HepG2 (cell line): ENCODE measurements at regions not wholly inside any gene's neighbourhood (a gene's known extent, or its start where the extent isn't known, plus 50 kb on each side); places are given as distances from the start of the nearest gene placed in this dataset.

Experiments used
- ATAC-seq: fragments of 200-7000 bp; cut with Tn5 transposase; 3 replicates; pipeline ENCODE4 v1.9.1; 2020; ENCODE audit warnings: mild to moderate bottlenecking, moderate library complexity
- BruUV-seq: library from RNA; stranded (reverse); fragments of 400-500 nt; replicated peaks from 2 replicates; lab custom pipeline; 2021; lab: Mats Ljungman, UMichigan
- CTCF ChIA-PET: fragments of 300-600 bp; formaldehyde crosslinking; extraction: SDS; loops from one replicate; lab custom pipeline; 2021; ENCODE audit warnings: low total read pairs, inconsistent platforms, low intra/inter-chr PET ratio; lab: Yijun Ruan, JAX
- POLR2A ChIA-PET: fragments of 350-600 bp; sonication (Branson Sonifier 250); formaldehyde crosslinking; loops from one replicate; lab custom pipeline; 2020; ENCODE audit warnings: antibody characterized with exemption, inconsistent platforms; lab: Yijun Ruan, JAX
- DNase-seq: peaks from one replicate; pipeline ENCODE4 v3.0.0-alpha.2; 2015; ENCODE audit warnings: low spot score
- FAIRE-seq: peaks from 3 replicates; lab custom pipeline; 2011; peaks lifted over from hg19 to GRCh38; lab: Jason Lieb, UNC
- H2AFZ ChIP-seq: one replicate; pipeline ENCODE4 v1.6.1; 2011; ENCODE audit warnings: low read length, inconsistent platforms
- H3K27ac ChIP-seq: fragments of 300-600 bp; 3 replicates; pipeline ENCODE4 v1.8.0; 2011; ENCODE audit warnings: mixed run types, mild to moderate bottlenecking, mixed read lengths, low read length, inconsistent platforms; ENCODE audit not compliant: insufficient read depth; ENCODE audit errors: extremely low read length
- H3K27me3 ChIP-seq, 2 experiments: fragments of 200-600 bp in 1 of 2; 2 replicates in 1 of 2; 3 replicates in 1 of 2; pipeline versions ENCODE4 v1.6.0 to v1.8.0; 2011; ENCODE audit warnings: low read length in 2 of 2, mild to moderate bottlenecking in 2 of 2, moderate library complexity in 2 of 2, inconsistent platforms in 1 of 2; ENCODE audit not compliant: insufficient read depth in 2 of 2, control insufficient read depth in 1 of 2
- H3K36me3 ChIP-seq, 2 experiments: fragments of 200-600 bp in 1 of 2; replicated peaks in 1 of 2; 2 replicates in 1 of 2; 3 replicates in 1 of 2; pipeline versions ENCODE4 v1.5.1 to v1.8.0; 2011; ENCODE audit warnings: low read length in 2 of 2, inconsistent platforms in 1 of 2; ENCODE audit not compliant: insufficient read depth in 2 of 2, control insufficient read depth in 1 of 2
- H3K4me1 ChIP-seq: 2 replicates; pipeline ENCODE4 v1.5.1; 2012; ENCODE audit warnings: low read length, inconsistent platforms; ENCODE audit not compliant: insufficient read depth
- H3K4me2 ChIP-seq: 2 replicates; pipeline ENCODE4 v1.6.0; 2011; ENCODE audit warnings: low read depth, low read length, inconsistent platforms
- H3K4me3 ChIP-seq, 3 experiments: fragments of 200-600 bp in 1 of 3; sonication (generic), shearing (Covaris generic) in 1 of 3; replicated peaks in 1 of 3; 2 replicates each; pipeline ENCODE4 v1.5.1; 2011 to 2016; ENCODE audit warnings: low read length in 3 of 3, inconsistent platforms in 2 of 3, low read depth in 2 of 3, mild to moderate bottlenecking in 2 of 3, control low read depth in 1 of 3, mixed read lengths in 1 of 3; ENCODE audit not compliant: insufficient read depth in 1 of 3
- H3K79me2 ChIP-seq: one replicate; pipeline ENCODE4 v1.6.1; 2011; ENCODE audit warnings: low read length, inconsistent platforms; ENCODE audit not compliant: insufficient read depth
- H3K9ac ChIP-seq: 2 replicates; pipeline ENCODE4 v1.6.0; 2011; ENCODE audit warnings: mild to moderate bottlenecking, low read depth, low read length, inconsistent platforms; ENCODE audit not compliant: insufficient read depth
- H3K9me3 ChIP-seq: 2 replicates; pipeline ENCODE4 v1.5.1; 2012; ENCODE audit warnings: mild to moderate bottlenecking, low read length
- H4K20me1 ChIP-seq: 2 replicates; pipeline ENCODE4 v1.6.0; 2011; ENCODE audit warnings: inconsistent platforms, mild to moderate bottlenecking, low read length, moderate library complexity; ENCODE audit not compliant: insufficient read depth
- AHR ChIP-seq: IDR thresholded peaks from 2 replicates; pipeline ENCODE4 v1.6.1; 2018; ENCODE audit warnings: missing genetic modification reagents, missing compliant biosample characterization
- ARID4A ChIP-seq: sonication (generic); formaldehyde crosslinking; IDR thresholded peaks from 2 replicates; pipeline ENCODE4 v1.5.0; 2020; ENCODE audit warnings: mild to moderate bottlenecking, missing genetic modification reagents, borderline replicate concordance
- CEBPZ ChIP-seq: IDR thresholded peaks from 2 replicates; pipeline ENCODE4 v1.6.1; 2012; ENCODE audit warnings: low read length, improper control_type of control experiment
- FOSL2 ChIP-seq: sonication (generic); formaldehyde crosslinking; IDR thresholded peaks from 2 replicates; pipeline ENCODE4 v1.4.0; 2020; ENCODE audit warnings: missing genetic modification reagents
- HDAC6 ChIP-seq: fragments of 200-600 bp; sonication (generic); IDR thresholded peaks from 2 replicates; pipeline ENCODE4 v1.7.0; 2017; ENCODE audit warnings: mild to moderate bottlenecking, antibody characterized with exemption, low read length, low read depth
- HIVEP1 ChIP-seq: sonication (generic); formaldehyde crosslinking; IDR thresholded peaks from 2 replicates; pipeline ENCODE4 v1.4.0; 2020; ENCODE audit warnings: mild to moderate bottlenecking, missing genetic modification reagents
- KDM5A ChIP-seq: fragments of 200-600 bp; sonication (generic); IDR thresholded peaks from 2 replicates; pipeline ENCODE4 v1.7.0; 2018; ENCODE audit warnings: antibody characterized with exemption, mild to moderate bottlenecking, low read length, borderline replicate concordance
- RARA ChIP-seq: IDR thresholded peaks from 2 replicates; pipeline ENCODE4 v1.6.1; 2016; ENCODE audit warnings: missing genetic modification reagents, missing compliant biosample characterization
- RFX5 ChIP-seq: IDR thresholded peaks from 2 replicates; pipeline ENCODE4 v1.6.1; 2011; ENCODE audit warnings: low read depth, low read length, improper control_type of control experiment
- SIX1 ChIP-seq: sonication (generic); formaldehyde crosslinking; IDR thresholded peaks from 2 replicates; pipeline ENCODE4 v1.4.0; 2020; ENCODE audit warnings: missing genetic modification reagents, borderline replicate concordance
- ZBTB7B ChIP-seq: sonication (generic); formaldehyde crosslinking; IDR thresholded peaks from 2 replicates; pipeline ENCODE4 v1.4.0; 2020; ENCODE audit warnings: missing genetic modification reagents
- ZKSCAN5 ChIP-seq: sonication (generic); formaldehyde crosslinking; IDR thresholded peaks from 2 replicates; pipeline ENCODE4 v1.5.1; 2020; ENCODE audit warnings: mild to moderate bottlenecking, missing genetic modification reagents
- ZNF34 ChIP-seq: sonication (generic); formaldehyde crosslinking; IDR thresholded peaks from 2 replicates; pipeline ENCODE4 v1.4.0; 2020; ENCODE audit warnings: mild to moderate bottlenecking, missing genetic modification reagents, borderline replicate concordance
- ZNF496 ChIP-seq: sonication (generic); formaldehyde crosslinking; IDR thresholded peaks from 2 replicates; pipeline ENCODE4 v1.8.1; 2023; ENCODE audit warnings: mild to moderate bottlenecking, moderate library complexity, missing genetic modification reagents; ENCODE audit not compliant: insufficient replicate concordance
- ZNF747 ChIP-seq: sonication (generic); formaldehyde crosslinking; IDR thresholded peaks from 2 replicates; pipeline ENCODE4 v1.8.1; 2023; ENCODE audit warnings: missing genetic modification reagents, mild to moderate bottlenecking, borderline replicate concordance
- ZNF776 ChIP-seq: sonication (generic); formaldehyde crosslinking; IDR thresholded peaks from 2 replicates; pipeline ENCODE4 v1.4.0; 2020; ENCODE audit warnings: mild to moderate bottlenecking, missing genetic modification reagents
- ZSCAN30 ChIP-seq: sonication (generic); formaldehyde crosslinking; IDR thresholded peaks from 2 replicates; pipeline ENCODE4 v1.5.0; 2020; ENCODE audit warnings: mild to moderate bottlenecking, missing genetic modification reagents
- WGBS: methylation state at CpG from one replicate; pipeline ENCODE4 v1.1.6; 2017; ENCODE audit warnings: low lambda C conversion rate; 5-methylcytosine and 5-hydroxymethylcytosine counted together
- in situ Hi-C: cut with HindIII; loops from 2 replicates; pipeline ENCODE4 v1.10.0; 2017; ENCODE audit warnings: low pct_unique_long_range_greater_than_20kb; ENCODE audit not compliant: extremely low pct_ligation_motif_present
- intact Hi-C: fragments of 100-400 bp; cut with micrococcal nuclease; formaldehyde crosslinking; loops from one replicate; pipeline ENCODE4 v1.10.0; 2022; ENCODE audit not compliant: unreplicated experiment

- TF ChIP-seq CEBPZ (no peak), ZBTB7B (CRISPR knock-in tag) (no peak), AHR (CRISPR knock-in tag) (no peak), SIX1 (CRISPR knock-in tag) (no peak), HIVEP1 (CRISPR knock-in tag) (no peak), RFX5 (no peak), KDM5A (no peak), ZNF776 (CRISPR knock-in tag) (no peak)
Observed at GRCh38 chr1:213345621-213346020, 294.6 kb downstream of the RPS6KC1 start (continued).

- ChIA-PET POLR2A (no interaction called here), CTCF (no interaction called here)
- FAIRE-seq (no peak), ATAC-seq (no peak), DNase-seq (no peak)
- peaks cover 9% of the 10 kb centered on the region for H3K4me1 ChIP-seq
- no peaks in the 10 kb centered on the region; a peak in 1 of 5 replicates for H3K27me3 ChIP-seq
- no peaks in the 10 kb centered on the region for H3K79me2 ChIP-seq
- H3K9ac ChIP-seq = no peak overlapping the region
- H3K27ac ChIP-seq = no peak overlapping the region
- H2AFZ ChIP-seq = no peak overlapping the region
- intact Hi-C loops (no loop called here), in situ Hi-C loops (no loop called here)
- no TSS peak for BruUV-seq
- H4K20me1 ChIP-seq = no peaks in the 10 kb centered on the region
- no peaks in the 10 kb centered on the region for H3K36me3 ChIP-seq
- 92% methylated on average over 5 of the region's 5 CpGs for WGBS
- H3K4me3 ChIP-seq = no peak overlapping the region
- H3K9me3 ChIP-seq = 0 out of 2 replicates have a peak, but pooled peaks cover 6% of the 10 kb centered on the region
- no peak overlapping the region for H3K4me2 ChIP-seq
- TF ChIP-seq HDAC6 = no peak
- no peak for TF ChIP-seq ZNF34
- no peak for TF ChIP-seq ZNF496
- TF ChIP-seq ZNF747 (CRISPR knock-in tag) = no peak
- TF ChIP-seq ZKSCAN5 = no peak
- no peak for TF ChIP-seq RARA (CRISPR knock-in tag)
- no peak for TF ChIP-seq ZSCAN30
- no peak for TF ChIP-seq ARID4A (CRISPR knock-in tag)
- no peak for TF ChIP-seq FOSL2 (CRISPR knock-in tag)
Observed at GRCh38 chr1:213357403-213357802, 306.4 kb downstream of the RPS6KC1 start.
